ENCODE measurements at regions not wholly inside any gene's neighbourhood (a gene's known extent, or its start where the extent isn't known, plus 50 kb on each side); places are given as distances from the start of the nearest gene placed in this dataset.

DNA sequence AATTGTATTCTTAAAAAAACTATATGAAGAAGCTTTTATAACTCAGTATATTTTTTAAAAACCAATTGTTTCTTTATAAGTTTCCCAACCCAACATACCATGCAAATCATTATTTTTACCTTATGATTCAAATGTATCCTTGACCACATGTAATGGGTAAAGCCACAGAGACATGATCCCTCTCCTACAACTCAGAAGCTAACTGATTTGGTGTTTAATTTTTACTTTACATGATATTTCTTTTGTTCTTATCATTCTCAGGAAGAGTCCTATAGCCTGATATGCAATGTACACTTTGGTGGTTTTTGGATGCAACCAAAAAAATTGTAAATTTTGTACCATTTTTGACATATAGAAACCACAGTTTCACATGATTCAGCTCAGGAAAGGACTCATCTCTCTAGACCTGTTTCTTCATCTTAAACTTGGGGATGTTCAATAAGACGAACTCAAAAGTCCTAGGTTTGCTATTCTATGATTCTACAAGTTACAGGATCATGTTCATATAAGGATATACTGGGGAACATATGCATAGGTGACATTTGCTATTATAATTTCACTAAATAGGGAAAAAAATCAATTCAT is 85.2 kb upstream of the RBBP8 start:
- H3K4me1 Mint-ChIP-seq (ENCODE audit: low read depth), result no peaks in the 10 kb centered on the region
- no peak overlapping the region for H3K4me3 Mint-ChIP-seq
- no peak overlapping the region for H3K27ac Mint-ChIP-seq
- no peaks in the 10 kb centered on the region for H3K27me3 Mint-ChIP-seq
- no peaks in the 10 kb centered on the region for H3K36me3 Mint-ChIP-seq (ENCODE audit: low read depth)
- intact Hi-C loops (cut with micrococcal nuclease), result no loop called here
- H3K9me3 Mint-ChIP-seq, result no peaks in the 10 kb centered on the region

DNA sequence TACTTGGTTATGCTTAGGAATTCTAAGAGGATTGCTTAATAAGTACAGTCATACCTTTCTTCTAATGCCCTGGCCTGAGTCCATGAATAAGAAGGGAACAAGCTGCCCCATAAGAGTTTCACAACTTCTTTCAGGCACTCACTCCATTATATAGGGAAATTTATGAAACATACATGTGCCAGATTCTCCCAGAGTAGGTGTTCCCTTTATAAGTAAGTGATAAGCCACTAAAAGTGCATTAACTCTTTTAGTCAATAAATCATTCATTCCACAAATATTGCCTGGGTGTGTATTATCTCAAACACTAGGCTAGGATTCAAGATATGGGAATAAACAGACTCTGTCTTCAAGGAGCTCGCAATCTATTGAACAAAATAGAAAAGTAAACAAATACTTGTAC is 84.5 kb upstream of the RBBP8 start:
- Mint-ChIP-seq H3K4me3 (no peak overlapping the region), H3K4me1 (ENCODE audit: low read depth) (no peaks in the 10 kb centered on the region), H3K36me3 (ENCODE audit: low read depth) (no peaks in the 10 kb centered on the region), H3K27me3 (no peaks in the 10 kb centered on the region), H3K9me3 (no peaks in the 10 kb centered on the region), H3K27ac (no peak overlapping the region)
- intact Hi-C loops (cut with micrococcal nuclease), result no loop called here

GRCh38 chr18:22856870-22857269 is 76.3 kb upstream of the RBBP8 start:
- H3K4me3 Mint-ChIP-seq, result no peak overlapping the region
- H3K27me3 Mint-ChIP-seq, result peaks cover 2% of the 10 kb centered on the region
- intact Hi-C loops (cut with micrococcal nuclease), result no loop called here
- H3K27ac Mint-ChIP-seq, result no peak overlapping the region
- peaks cover 6% of the 10 kb centered on the region for H3K4me1 Mint-ChIP-seq (ENCODE audit: low read depth)
- H3K9me3 Mint-ChIP-seq, result no peaks in the 10 kb centered on the region
- no peaks in the 10 kb centered on the region for H3K36me3 Mint-ChIP-seq (ENCODE audit: low read depth)

GRCh38 chr18:22858121-22858520 is 75.0 kb upstream of the RBBP8 start:
- Mint-ChIP-seq H3K9me3 (no peaks in the 10 kb centered on the region), H3K27me3 (peaks cover 2% of the 10 kb centered on the region), H3K36me3 (ENCODE audit: low read depth) (no peaks in the 10 kb centered on the region), H3K4me1 (ENCODE audit: low read depth) (peaks cover 6% of the 10 kb centered on the region), H3K27ac (no peak overlapping the region), H3K4me3 (no peak overlapping the region)
- intact Hi-C loops (cut with micrococcal nuclease), result no loop called here

DNA sequence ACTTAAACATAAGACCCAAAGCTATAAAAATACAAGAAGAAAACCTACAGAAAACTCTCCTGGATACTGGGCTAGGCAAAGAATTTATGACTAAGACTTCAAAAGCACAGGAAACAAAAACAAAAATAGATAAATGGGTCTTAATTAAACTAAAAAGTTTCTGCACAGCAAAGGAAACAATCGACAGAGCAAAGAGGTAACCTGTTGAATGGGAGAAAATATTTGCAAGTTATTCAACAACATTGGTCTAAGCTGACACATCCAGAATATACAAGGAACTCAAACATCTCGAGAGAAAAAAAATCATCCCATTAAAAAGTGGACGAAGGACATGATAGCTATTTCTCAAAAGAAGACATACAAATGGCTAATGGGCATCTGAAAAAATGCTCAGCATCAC is 72.3 kb upstream of the RBBP8 start:
- H3K4me3 Mint-ChIP-seq, result no peak overlapping the region
- no peak overlapping the region for H3K27ac Mint-ChIP-seq
- intact Hi-C loops (cut with micrococcal nuclease), result no loop called here
- H3K27me3 Mint-ChIP-seq, result peaks cover 2% of the 10 kb centered on the region
- H3K36me3 Mint-ChIP-seq (ENCODE audit: low read depth), result no peaks in the 10 kb centered on the region
- no peaks in the 10 kb centered on the region for H3K9me3 Mint-ChIP-seq
- H3K4me1 Mint-ChIP-seq (ENCODE audit: low read depth), result no peaks in the 10 kb centered on the region

DNA sequence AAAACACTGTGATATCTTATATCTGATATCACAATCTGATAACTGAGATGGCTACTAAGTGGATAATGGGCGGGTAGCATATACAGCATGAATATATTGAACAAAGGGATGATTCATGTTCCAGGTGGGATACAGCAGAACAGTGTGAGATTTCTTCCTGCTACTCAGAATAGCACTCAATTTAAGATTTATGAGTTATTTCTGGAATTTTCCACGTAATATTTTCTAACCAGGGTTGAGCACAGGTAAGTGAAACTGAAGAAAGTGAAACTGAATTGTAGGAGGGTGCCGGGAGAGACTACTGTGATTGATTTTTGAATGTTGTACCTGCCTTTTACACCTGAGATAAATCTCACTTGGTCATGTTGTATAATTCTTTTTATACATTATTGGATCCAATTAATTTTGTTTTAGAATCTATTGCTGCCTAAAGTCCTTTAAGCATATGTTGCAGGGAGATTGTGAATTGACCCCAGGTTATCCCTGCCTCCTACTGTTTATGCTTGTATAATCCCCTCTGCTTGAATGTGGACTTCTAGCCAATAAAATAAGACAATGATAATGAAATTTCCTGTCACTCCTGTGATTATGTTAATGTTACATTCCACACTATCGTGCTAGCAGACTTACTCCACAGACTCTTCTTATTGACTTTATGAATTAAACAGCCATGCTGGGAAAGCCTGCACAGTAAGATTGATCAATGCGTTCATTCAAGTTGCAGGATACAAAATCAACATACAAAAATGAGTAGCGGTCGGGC is 67.6 kb upstream of the RBBP8 start:
- H3K4me1 Mint-ChIP-seq (ENCODE audit: low read depth), result no peaks in the 10 kb centered on the region
- H3K9me3 Mint-ChIP-seq, result no peaks in the 10 kb centered on the region
- no peak overlapping the region for H3K4me3 Mint-ChIP-seq
- no peak overlapping the region for H3K27ac Mint-ChIP-seq
- intact Hi-C loops (cut with micrococcal nuclease), result no loop called here
- H3K36me3 Mint-ChIP-seq (ENCODE audit: low read depth), result no peaks in the 10 kb centered on the region
- peaks cover 2% of the 10 kb centered on the region for H3K27me3 Mint-ChIP-seq

GRCh38 chr18:22868831-22869230 is 64.3 kb upstream of the RBBP8 start:
- Mint-ChIP-seq H3K4me3 (no peak overlapping the region), H3K36me3 (ENCODE audit: low read depth) (no peaks in the 10 kb centered on the region), H3K9me3 (no peaks in the 10 kb centered on the region), H3K27ac (no peak overlapping the region), H3K27me3 (no peaks in the 10 kb centered on the region), H3K4me1 (ENCODE audit: low read depth) (no peaks in the 10 kb centered on the region)
- intact Hi-C loops (cut with micrococcal nuclease), result no loop called here

GRCh38 chr18:22871809-22872525 is 61.2 kb upstream of the RBBP8 start:
- Mint-ChIP-seq H3K4me1 (ENCODE audit: low read depth) (no peaks in the 10 kb centered on the region), H3K27ac (no peak overlapping the region), H3K4me3 (no peak overlapping the region), H3K27me3 (no peaks in the 10 kb centered on the region), H3K36me3 (ENCODE audit: low read depth) (no peaks in the 10 kb centered on the region), H3K9me3 (no peaks in the 10 kb centered on the region)
- intact Hi-C loops (cut with micrococcal nuclease), result no loop called here

DNA sequence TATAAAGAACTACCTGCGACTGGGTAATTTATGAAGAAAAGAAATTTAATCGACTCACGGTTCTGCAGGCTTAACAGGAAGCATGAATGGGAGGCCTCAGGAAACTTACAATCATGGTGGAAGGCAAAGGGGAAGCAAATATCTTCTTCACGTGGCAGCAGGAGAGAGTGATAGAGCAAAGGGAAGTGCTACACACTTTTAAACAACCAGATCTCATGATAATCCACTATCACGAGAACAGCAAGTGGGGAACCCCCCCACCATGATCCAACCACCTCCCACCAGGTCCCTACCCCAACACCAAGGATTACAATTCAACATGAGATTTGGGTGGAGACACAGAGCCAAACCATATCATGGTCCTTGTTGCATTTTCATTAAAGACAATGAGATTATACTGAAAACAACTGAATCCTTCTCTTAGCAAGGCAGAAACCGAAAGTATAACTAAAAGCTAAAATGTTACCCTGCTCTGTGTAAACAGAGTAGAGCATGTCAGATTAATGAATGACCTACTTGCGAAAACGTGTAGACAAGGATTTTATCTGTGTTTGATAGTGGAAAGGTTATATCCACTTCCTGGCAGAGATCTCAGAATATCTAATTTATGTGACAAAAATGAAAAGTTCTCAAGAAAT is 60.1 kb upstream of the RBBP8 start:
- Mint-ChIP-seq H3K4me1 (ENCODE audit: low read depth) (no peaks in the 10 kb centered on the region), H3K27me3 (no peaks in the 10 kb centered on the region), H3K4me3 (no peak overlapping the region), H3K36me3 (ENCODE audit: low read depth) (no peaks in the 10 kb centered on the region), H3K9me3 (no peaks in the 10 kb centered on the region), H3K27ac (no peak overlapping the region)
- intact Hi-C loops (cut with micrococcal nuclease), result no loop called here

DNA sequence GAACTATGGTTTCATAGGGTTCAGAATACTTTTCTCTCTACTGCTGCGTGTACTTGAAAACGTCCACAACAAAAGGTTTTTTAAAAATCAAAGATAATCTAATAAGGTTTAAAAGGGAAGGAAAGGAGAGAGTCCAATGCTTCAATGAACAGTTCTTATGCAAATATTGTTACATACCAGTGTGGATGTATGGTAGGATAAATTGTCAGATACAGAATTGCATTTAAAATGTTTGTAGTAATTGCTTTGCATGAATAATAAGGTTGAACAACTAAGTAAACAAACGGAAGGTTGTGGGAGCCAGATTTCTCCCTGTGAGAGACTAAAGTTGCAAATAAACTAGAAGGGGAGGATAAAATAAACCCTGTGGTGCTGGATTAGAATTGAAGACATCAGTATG is 53.8 kb upstream of the RBBP8 start:
- H3K27me3 Mint-ChIP-seq, result no peaks in the 10 kb centered on the region
- H3K9me3 Mint-ChIP-seq, result no peaks in the 10 kb centered on the region
- no peak overlapping the region for H3K27ac Mint-ChIP-seq
- intact Hi-C loops (cut with micrococcal nuclease), result no loop called here
- H3K4me3 Mint-ChIP-seq, result no peak overlapping the region
- H3K36me3 Mint-ChIP-seq (ENCODE audit: low read depth), result no peaks in the 10 kb centered on the region
- H3K4me1 Mint-ChIP-seq (ENCODE audit: low read depth), result no peaks in the 10 kb centered on the region

- no peak overlapping the region for H3K27ac Mint-ChIP-seq
- no peaks in the 10 kb centered on the region for H3K27me3 Mint-ChIP-seq
- no peaks in the 10 kb centered on the region for H3K4me1 Mint-ChIP-seq (ENCODE audit: low read depth)
- H3K4me3 Mint-ChIP-seq, result no peak overlapping the region
- no peaks in the 10 kb centered on the region for H3K36me3 Mint-ChIP-seq (ENCODE audit: low read depth)
- peaks cover 10% of the 10 kb centered on the region for H3K9me3 Mint-ChIP-seq
- intact Hi-C loops (cut with micrococcal nuclease), result no loop called here
Observed at GRCh38 chr18:22882084-22882483, 51.0 kb upstream of the RBBP8 start.

- Mint-ChIP-seq H3K4me1 (ENCODE audit: low read depth) (no peaks in the 10 kb centered on the region), H3K4me3 (no peak overlapping the region), H3K36me3 (ENCODE audit: low read depth) (no peaks in the 10 kb centered on the region), H3K27ac (no peak overlapping the region), H3K27me3 (no peaks in the 10 kb centered on the region), H3K9me3 (peaks cover 18% of the 10 kb centered on the region)
- intact Hi-C loops (cut with micrococcal nuclease), result no loop called here
Observed at GRCh38 chr18:22883179-22883578, 49.9 kb upstream of the RBBP8 start.
